SU-DHL-6 (cell line): ENCODE measurements at regions not wholly inside any gene's neighbourhood (a gene's known extent, or its start where the extent isn't known, plus 50 kb on each side); places are given as distances from the start of the nearest gene placed in this dataset.

Experiments used
- H2AFZ ChIP-seq: fragments of 200-600 bp; sonication (generic); 2 replicates; pipeline ENCODE4 v1.6.1; 2014; ENCODE audit warnings: low read depth, mild to moderate bottlenecking, moderate library complexity, mixed read lengths, antibody characterized with exemption, low read length; ENCODE audit not compliant: severe bottlenecking
- H3F3A ChIP-seq: fragments of 200-600 bp; shearing (Covaris generic); 2 replicates; pipeline ENCODE4 v1.6.0; 2016; ENCODE audit warnings: antibody characterized with exemption, mild to moderate bottlenecking; ENCODE audit not compliant: insufficient read depth
- H3K27ac ChIP-seq: fragments of 200-600 bp; sonication (generic); 2 replicates; pipeline ENCODE4 v1.5.1; 2016; ENCODE audit warnings: low read depth, mild to moderate bottlenecking, low read length, moderate library complexity, mixed read lengths
- H3K27me3 ChIP-seq: fragments of 200-600 bp; sonication (generic), shearing (Covaris generic); 2 replicates; pipeline ENCODE4 v1.6.0; 2014; ENCODE audit warnings: mild to moderate bottlenecking, low read length
- H3K36me3 ChIP-seq: fragments of 200-600 bp; sonication (generic); 2 replicates; pipeline ENCODE4 v1.6.1; 2014; ENCODE audit warnings: mild to moderate bottlenecking, low read length, mixed read lengths
- H3K4me2 ChIP-seq: fragments of 300-600, 200-600 bp; shearing (Covaris generic), sonication (generic); 2 replicates; pipeline ENCODE4 v1.6.0; 2014; ENCODE audit warnings: low read length, low read depth, mild to moderate bottlenecking; ENCODE audit not compliant: poor library complexity, severe bottlenecking
- H3K4me3 ChIP-seq: fragments of 200-600 bp; sonication (generic); 2 replicates; pipeline ENCODE4 v1.5.1; 2014; ENCODE audit warnings: antibody characterized with exemption, low read length, mild to moderate bottlenecking, mixed read lengths; ENCODE audit not compliant: insufficient read depth, poor library complexity, severe bottlenecking
- H3K79me2 ChIP-seq: fragments of 200-600 bp; sonication (generic); 2 replicates; pipeline ENCODE4 v1.6.1; 2014; ENCODE audit warnings: mild to moderate bottlenecking, low read length, moderate library complexity; ENCODE audit not compliant: insufficient read depth
- H3K9ac ChIP-seq: fragments of 200-600 bp; sonication (generic); 2 replicates; pipeline ENCODE4 v1.7.0; 2014; ENCODE audit warnings: mild to moderate bottlenecking, low read length
- H3K9me2 ChIP-seq: fragments of 200-600 bp; sonication (generic); replicated peaks from 2 replicates; pipeline ENCODE4 v1.6.1; 2014; ENCODE audit warnings: low read length; ENCODE audit not compliant: insufficient read depth
- H3K9me3 ChIP-seq: fragments of 200-600 bp; sonication (generic); 2 replicates; pipeline ENCODE4 v1.6.1; 2014; ENCODE audit warnings: low read length, mixed read lengths; ENCODE audit not compliant: insufficient read depth
- H4K20me1 ChIP-seq: fragments of 200-600 bp; sonication (generic); 2 replicates; pipeline ENCODE4 v1.6.1; 2014; ENCODE audit warnings: low read depth, mild to moderate bottlenecking, antibody characterized with exemption, low read length, moderate library complexity, mixed read lengths
- EZH2phosphoT487 ChIP-seq: fragments of 200-600 bp; sonication (generic), shearing (Covaris generic); conservative IDR thresholded peaks from 2 replicates; pipeline ENCODE4 v1.6.1; 2018; ENCODE audit warnings: mild to moderate bottlenecking, antibody characterized with exemption, low read length, moderate library complexity, mixed read lengths
- TF ChIP-seq, protein P1 (sequence below): fragments of 200-600 bp; sonication (generic); IDR thresholded peaks from one replicate; pipeline ENCODE4 v1.5.1; 2017; ENCODE audit warnings: antibody characterized with exemption, mild to moderate bottlenecking, low read length, moderate library complexity; ENCODE audit not compliant: insufficient read depth, poor library complexity, severe bottlenecking

- H3K36me3 ChIP-seq: no peaks in the 10 kb centered on the region
- H3K4me3 ChIP-seq: no peak overlapping the region
- no peak for TF ChIP-seq EZH2phosphoT487
- TF ChIP-seq, protein P1, sequence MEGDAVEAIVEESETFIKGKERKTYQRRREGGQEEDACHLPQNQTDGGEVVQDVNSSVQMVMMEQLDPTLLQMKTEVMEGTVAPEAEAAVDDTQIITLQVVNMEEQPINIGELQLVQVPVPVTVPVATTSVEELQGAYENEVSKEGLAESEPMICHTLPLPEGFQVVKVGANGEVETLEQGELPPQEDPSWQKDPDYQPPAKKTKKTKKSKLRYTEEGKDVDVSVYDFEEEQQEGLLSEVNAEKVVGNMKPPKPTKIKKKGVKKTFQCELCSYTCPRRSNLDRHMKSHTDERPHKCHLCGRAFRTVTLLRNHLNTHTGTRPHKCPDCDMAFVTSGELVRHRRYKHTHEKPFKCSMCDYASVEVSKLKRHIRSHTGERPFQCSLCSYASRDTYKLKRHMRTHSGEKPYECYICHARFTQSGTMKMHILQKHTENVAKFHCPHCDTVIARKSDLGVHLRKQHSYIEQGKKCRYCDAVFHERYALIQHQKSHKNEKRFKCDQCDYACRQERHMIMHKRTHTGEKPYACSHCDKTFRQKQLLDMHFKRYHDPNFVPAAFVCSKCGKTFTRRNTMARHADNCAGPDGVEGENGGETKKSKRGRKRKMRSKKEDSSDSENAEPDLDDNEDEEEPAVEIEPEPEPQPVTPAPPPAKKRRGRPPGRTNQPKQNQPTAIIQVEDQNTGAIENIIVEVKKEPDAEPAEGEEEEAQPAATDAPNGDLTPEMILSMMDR: no peak
- H3K9ac ChIP-seq: no peak overlapping the region
- H3K27ac ChIP-seq: no peak overlapping the region
- H3K9me3 ChIP-seq: no peaks in the 10 kb centered on the region
- no peaks in the 10 kb centered on the region for H3K9me2 ChIP-seq
- H3F3A ChIP-seq: no peaks in the 10 kb centered on the region
- no peaks in the 10 kb centered on the region for H3K27me3 ChIP-seq
- H3K4me2 ChIP-seq: no peak overlapping the region
- no peaks in the 10 kb centered on the region for H4K20me1 ChIP-seq
- no peak overlapping the region for H2AFZ ChIP-seq
- H3K79me2 ChIP-seq: no peaks in the 10 kb centered on the region
These were observed 269.3 kb upstream of the ADGRL3 start for GRCh38 chr4:60930866-60931265.

DNA sequence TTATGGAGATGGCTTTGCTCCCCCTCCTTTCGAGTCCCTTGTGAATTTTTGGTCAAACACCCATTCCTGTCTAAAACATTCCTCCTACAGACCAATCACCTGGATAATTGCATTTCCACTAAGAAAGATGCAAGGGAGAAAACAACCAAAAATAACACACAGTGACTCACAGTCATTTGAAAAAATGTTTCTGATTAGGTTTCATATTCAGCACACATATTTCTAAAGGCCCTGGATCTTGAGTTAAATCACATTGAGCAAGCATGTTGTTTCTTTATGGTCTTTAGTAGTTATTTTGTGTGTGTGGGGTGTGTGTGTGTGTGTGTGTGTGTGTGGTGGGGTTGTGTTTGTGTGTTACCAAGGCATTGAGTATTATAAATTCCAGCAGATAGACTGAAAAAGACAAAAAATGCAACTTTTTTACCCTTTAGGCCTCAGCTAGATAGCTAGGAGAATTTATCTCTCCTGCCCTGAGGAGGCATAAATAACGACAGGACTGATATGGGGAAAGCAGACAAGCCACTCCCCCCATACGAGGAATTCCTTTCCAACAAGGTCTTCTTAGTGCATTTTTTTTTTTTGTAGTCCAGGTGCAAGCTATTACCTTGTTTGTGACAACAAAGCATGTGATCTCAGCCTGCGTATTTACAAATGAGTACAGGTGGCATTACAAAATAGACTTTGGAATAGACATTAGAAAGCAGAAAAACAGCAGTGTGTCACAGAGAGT, 265.4 kb upstream of the ADGRL3 start:
- H3K27ac ChIP-seq: no peak overlapping the region
- no peak for TF ChIP-seq EZH2phosphoT487
- no peaks in the 10 kb centered on the region for H3K9me2 ChIP-seq
- no peaks in the 10 kb centered on the region for H3K36me3 ChIP-seq
- no peak overlapping the region for H3K4me2 ChIP-seq
- no peaks in the 10 kb centered on the region for H3K27me3 ChIP-seq
- no peak overlapping the region for H3K4me3 ChIP-seq
- H2AFZ ChIP-seq: no peak overlapping the region
- H3F3A ChIP-seq: no peaks in the 10 kb centered on the region
- H3K9me3 ChIP-seq: no peaks in the 10 kb centered on the region
- H4K20me1 ChIP-seq: no peaks in the 10 kb centered on the region
- no peak overlapping the region for H3K9ac ChIP-seq
- H3K79me2 ChIP-seq: no peaks in the 10 kb centered on the region

- Histone ChIP-seq H3K4me3 (no peak overlapping the region), H3K9me3 (no peaks in the 10 kb centered on the region), H3K9me2 (no peaks in the 10 kb centered on the region), H3F3A (no peaks in the 10 kb centered on the region), H3K4me2 (no peak overlapping the region), H2AFZ (no peak overlapping the region), H3K27me3 (no peaks in the 10 kb centered on the region), H3K27ac (no peak overlapping the region), H3K36me3 (no peaks in the 10 kb centered on the region), H3K9ac (no peak overlapping the region), H3K79me2 (no peaks in the 10 kb centered on the region), H4K20me1 (no peaks in the 10 kb centered on the region)
- no peak for TF ChIP-seq EZH2phosphoT487
- TF ChIP-seq, protein P1: no peak
These were observed 261.9 kb upstream of the ADGRL3 start for GRCh38 chr4:60938181-60938580.

DNA sequence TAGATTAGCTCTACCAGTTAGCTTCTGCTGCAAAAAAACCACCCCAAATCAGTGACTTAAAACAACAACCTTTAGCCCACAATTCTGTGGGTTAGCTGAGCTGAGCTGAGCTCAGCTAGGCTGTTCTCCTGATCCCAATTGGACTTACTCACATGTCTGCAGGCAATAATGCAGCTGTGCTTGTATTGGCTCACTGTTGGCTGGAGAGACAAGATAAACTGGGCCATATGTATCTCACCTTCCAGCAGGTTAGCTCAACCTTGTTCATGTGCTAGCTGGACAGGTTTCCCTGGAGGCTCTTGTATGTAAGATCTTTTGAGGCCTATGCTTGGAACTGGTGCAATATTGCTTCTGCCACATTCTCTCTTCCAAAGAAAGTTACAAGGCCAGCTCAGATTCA, 261.5 kb upstream of the ADGRL3 start:
- Histone ChIP-seq H3K36me3 (no peaks in the 10 kb centered on the region), H3K4me3 (no peak overlapping the region), H3K27me3 (no peaks in the 10 kb centered on the region), H4K20me1 (no peaks in the 10 kb centered on the region), H2AFZ (no peak overlapping the region), H3F3A (no peaks in the 10 kb centered on the region), H3K9me2 (no peaks in the 10 kb centered on the region), H3K9ac (no peak overlapping the region), H3K27ac (no peak overlapping the region), H3K9me3 (no peaks in the 10 kb centered on the region), H3K79me2 (no peaks in the 10 kb centered on the region), H3K4me2 (no peak overlapping the region)
- no peak for TF ChIP-seq EZH2phosphoT487
- TF ChIP-seq, protein P1: no peak
